ENCODE measurements at regions not wholly inside any gene's neighbourhood (a gene's known extent, or its start where the extent isn't known, plus 50 kb on each side); places are given as distances from the start of the nearest gene placed in this dataset.

DNA sequence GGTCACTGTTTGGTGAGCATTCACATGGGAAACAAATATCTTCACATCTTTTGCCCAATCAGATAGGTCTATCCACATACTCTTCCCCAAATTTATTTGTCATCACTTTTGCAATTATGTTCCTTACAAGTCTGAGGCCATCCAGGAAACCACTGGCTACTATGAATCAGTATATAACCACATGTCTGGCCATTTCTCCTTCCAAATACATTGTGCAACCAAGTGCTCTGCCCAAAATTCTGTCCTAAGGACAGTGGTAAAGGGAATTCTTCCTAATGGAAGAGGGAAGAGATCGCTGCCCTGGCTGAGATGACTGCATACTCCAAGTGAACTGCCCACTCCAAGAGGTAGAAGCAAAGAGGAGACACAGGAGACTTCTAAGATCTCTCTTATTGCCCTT is 148.9 kb upstream of the MAX start:
- no peak for DNase-seq

DNA sequence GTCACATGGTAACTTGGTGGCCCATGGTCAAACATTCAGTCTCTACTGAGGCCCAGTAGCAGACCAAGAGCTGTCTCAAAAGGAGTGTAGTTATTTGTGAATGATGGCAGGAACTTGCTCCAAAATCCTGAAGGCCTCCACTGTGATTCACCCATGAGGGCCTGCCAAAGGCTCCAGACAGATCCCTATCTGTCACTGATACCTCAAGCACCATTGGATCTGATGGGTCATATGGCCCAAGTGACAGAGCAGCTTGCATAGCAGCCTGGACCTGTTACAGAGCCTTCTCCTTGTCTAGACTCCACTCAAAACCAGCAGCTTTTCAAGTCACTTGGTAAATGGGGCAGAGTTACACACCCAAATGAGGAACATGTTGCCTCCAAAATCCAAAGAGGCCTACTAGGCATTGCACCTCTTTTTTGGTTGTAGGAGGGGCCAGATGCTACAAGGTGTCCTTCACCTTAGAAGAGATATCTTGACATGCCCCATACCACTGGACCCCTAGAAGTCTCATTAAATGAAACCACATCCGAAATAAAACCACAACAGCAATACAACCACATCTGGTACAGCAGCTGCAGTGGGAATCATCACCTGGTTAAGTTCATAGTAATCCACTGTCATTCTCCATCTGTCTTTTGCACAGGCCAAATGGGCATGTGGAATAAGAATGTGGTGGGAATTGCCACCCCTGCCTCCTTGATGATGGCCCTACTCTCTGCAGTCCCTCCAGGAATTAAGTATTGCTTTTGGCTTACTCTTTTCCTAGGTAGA is 150.4 kb upstream of the MAX start:
- DNase-seq: no peak

DNA sequence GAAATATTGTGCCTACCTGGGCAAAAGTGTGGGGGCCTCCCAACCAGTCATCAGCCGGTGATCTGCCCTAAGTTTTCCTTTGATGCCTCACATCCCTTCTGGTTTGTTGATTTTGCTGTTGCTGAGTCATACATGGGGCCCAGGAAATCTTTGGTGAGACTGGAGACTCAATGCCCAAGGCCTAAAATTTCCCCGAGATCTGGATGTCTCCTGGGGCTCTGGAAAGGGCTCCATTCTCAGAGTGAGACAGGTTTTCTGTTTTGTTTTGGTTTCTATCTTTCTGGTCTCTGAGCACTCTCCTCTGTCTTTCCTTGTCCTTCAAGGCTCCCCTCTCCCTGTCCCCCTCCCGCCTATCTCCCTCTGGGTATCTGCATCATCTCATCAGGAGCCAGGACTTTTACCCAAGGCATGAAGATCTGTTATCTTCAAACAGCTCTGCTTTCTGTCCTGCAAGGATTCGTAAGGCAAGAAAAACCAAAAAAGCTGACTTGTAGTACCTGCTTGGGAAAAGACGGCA is 152.8 kb upstream of the MAX start:
- DNase-seq: no peak

DNA sequence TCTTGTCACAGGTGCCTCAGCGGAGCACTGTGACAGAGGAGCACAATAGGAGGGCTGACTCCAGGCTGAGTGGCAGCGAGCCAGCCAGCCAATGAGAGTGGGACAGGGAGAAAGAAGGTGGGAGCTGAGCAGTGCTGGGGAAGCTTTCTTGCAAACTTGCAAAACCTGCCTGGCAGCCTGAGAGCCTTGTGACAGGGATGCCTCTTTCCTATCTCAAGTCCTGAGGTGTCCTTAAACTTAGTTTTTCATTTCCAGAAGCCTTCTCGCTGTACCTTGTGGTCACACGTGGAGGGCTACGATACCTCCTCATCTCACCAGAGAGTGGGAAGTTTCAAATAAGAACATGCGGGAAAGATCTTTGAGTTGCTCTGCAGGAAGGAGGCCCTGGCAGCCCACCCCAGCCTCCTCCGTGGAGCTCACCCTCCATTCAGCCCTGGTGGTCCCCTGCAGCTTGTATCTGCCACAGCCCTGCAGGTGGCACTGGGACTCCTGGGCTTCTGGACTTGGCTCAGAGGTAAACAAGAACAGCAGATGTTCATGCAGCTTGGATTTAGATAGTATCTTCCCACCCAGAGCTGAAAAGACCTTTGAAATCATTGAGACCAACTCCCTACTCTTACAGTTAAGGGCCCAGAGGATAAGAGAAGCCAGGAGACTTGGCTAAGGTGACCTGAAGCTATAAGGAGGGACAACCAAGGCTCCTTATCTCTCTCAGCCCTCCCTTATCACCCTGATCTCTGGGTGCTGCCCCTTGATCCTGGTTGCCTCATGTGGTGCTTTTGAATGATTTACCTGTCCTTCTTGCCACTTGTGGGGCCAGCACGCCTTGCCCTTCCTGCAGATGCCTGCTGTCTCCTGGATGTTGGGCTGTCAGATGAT is 153.5 kb upstream of the MAX start:
- no peak for DNase-seq

DNA sequence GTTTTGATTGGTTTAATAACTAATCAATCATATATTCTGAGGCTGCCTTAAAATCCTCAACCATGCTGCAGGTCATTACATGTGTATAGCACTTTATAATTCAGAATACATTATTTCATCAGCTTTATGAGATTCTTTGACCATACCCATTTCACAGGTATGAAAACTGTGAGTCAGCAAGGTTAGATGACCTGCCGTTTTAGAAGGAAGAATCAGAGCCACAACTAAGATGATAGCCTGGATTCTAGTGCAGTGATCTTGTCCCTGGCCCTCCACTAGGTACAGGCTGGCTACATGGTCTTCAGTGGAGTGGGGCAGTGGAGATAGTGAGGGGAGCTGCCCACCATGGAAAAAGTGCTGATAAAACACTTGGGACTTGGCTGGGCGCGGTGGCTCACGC is 154.4 kb upstream of the MAX start:
- DNase-seq: no peak

DNA sequence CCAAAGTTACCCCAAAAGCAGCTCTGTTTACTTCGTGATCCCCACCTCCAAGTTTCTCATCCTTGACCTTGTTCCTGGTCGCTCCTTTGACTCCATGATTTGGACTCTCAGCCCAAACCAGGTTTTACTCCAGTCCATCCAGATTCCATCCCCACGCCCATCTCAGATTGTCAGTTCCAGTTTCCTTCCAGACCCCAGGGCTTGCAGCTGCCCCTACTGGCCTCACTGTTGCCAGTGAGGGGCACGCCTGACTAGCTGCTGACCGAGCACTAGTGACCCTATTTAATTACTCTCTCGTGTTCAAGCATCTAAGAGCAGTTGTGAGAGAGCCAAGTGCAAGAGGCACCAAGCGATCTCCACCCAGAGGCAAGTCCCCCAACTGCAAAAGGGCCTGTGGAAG is 155.1 kb upstream of the FUT8 start:
- DNase-seq: no peak

DNA sequence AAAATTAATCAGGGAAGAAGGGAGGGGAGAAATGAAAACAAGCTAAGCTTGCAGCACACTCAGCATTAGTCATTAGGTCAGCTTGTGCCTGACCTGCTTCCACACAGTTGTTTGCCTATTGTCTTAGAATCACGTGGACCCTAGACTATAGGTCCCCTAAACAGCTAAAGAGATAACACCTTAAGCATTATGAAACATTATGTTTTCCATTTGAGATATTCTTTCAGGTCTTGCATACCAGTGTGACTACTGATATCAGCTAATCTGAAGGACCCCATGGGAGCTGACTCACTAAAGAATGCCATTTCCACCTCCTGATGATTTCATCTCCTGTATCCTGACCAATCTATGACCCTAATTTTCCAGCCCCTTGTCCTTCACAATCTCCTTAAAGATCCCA is 154.1 kb upstream of the FUT8 start:
- no peak for DNase-seq

DNA sequence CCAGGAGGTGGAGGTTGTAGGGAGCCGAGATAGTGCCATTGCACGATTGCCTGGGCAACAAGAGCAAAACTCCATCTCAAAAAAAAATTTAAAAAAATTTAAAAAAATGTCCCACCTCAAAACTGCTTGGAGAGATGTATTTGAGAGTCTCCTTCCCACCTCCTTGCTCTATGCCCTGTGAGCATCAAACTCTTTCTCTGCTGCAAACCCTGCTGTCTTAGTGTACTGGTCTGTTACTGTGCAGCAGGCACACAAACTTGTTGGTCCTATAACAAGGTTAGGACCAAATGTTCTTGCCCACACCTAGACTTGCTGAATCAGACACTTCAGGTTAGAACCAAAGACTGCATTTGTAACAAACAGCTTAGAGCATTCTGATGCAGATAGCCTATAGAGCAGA is 153.5 kb upstream of the FUT8 start:
- no peak for DNase-seq

DNA sequence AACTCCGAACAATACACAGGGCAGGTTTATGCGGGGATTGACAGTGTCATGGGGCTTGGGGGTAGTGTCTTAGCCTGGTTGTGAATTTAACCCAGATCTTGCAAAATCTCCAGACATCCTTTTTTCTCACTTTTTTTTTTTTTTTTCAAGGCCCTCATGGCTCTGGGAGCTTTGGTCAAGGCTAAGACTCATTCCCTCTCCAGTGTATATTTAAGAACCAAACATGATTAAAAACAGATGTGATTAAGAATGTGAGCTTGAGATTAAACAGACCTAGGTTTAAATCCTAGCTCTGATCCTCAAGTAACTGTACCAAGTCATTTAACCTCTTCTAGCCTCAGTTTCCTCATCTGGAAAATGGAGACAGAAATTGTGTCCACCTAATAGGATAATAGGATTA is 151.7 kb upstream of the FUT8 start:
- DNase-seq: no peak

DNA sequence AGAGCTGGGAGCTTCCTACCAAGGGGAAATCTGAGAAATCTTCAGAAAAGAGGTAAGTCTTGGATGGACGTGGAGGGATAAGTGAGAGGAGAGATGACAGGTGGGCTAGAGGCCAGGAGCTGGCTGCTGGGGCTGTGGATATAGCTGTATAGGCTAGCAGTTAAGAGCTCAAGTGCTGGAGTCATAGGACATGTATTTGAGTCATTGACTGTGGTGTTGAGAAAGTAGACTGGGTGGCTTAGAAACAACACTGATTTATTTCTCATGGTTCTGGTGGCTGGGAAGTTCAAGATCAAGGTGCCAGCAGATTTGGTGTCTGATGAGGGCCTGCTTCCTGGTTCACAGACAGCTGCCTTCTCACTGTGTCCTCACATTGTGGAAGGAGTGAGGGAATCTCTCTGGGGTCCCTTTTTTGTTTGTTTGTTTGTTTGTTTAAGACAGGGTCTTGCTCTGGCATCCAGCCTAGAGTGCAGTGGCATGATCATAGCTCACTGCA is 151.1 kb upstream of the FUT8 start:
- no peak for DNase-seq

DNA sequence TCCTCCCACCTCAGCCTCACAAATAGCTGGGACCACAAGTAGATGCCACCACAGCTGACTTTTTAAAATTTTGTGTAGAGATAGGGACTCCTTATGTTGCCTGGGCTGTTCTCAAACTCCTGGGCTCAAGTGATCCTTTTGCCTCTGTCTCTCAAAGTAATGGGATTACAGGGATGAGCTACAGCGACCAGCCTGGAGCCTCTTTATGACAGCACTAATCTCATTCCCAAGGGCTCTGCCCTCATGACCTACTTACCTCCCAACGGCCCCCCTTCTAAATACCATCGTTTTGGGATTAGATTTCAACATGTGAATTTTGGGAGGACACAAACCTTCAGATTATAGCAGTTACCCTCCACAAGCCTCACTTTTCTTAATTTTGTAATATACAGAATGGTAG is 150.6 kb upstream of the FUT8 start:
- no peak for DNase-seq

DNA sequence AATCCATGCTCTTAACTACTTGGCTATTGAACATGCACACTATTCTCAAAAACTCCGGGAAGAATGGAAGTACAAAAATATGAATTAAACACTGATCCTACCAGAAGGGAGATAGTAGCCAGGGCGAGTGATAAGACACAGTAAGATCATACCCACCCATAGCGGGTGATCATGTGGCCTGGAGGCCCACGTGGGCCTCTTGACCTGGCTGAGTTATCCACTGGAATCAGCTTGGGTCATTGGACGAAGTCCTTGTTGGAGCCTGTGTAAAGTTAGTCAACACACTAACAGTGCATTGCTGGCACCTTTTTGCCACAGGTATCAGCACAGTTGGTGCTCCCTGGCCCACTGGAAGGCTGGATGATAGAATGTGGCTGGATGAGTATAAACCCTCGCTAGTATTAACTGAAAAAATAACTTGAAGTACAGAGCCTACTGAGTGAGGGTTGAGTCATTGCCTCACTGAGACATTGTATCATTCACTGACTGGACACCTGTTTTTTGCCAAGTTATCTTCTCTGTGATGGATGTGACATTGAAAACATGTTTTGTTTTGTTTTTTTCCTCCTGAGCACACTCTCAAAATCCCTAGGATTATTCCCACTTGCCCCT is 149.2 kb upstream of the FUT8 start:
- no peak for DNase-seq

DNA sequence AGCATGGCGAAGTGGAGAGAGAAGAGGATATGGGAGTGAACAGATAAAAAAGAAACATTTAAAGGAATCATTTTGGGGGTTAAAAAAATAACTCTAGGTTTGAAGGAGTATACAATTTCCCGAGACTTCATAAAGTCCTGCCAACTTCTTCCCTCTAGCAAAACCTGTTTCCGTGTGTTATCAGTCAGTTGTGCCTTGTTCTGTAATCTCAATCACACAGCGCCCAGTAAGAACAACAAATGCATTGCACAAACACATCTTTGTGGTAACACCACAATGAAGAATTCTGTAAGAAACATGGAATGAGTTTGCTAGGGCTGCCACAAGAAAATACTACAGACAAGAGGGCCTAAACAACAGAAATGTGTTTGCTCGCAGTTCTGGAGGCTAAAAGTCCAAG is 144.7 kb upstream of the FUT8 start:
- no peak for DNase-seq

DNA sequence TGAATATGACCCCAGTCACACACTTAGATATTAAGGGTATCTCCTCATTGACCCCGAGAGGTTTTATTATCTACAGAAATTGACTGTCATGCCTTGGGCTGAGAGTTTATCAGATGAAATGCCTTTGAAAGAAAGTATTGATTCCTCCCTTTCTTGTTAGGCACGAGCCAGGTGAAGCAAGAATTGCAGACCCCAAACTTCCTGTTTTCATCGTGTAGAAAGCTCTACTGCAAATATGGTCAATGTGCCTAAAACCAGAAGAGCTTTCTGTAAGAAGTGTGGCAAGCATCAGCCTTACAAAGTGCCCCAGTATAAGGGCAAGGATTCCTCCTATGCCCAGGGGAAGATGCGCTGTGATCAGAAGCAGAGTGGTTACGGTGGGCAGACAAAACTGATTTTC is 143.9 kb upstream of the FUT8 start:
- no peak for DNase-seq

DNA sequence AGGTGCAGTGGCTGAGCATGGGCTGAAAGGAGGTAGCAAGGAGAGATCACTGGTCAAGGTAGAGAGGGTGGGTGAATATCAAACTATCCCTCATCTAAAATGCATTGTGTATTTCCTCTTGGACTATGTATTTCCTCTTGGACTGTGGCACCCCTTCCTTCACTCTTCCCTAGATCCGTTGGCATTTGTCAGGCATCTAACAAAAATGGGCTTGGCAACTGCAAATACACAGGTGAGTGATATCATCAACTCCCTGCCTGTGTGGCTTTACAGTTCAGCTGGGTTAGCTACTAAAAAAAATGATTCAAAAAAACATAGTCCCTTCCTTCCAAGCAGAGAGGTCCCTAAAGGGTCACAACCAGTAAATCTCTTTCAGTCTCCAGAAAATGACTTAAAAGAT is 142.8 kb upstream of the FUT8 start:
- DNase-seq: no peak

DNA sequence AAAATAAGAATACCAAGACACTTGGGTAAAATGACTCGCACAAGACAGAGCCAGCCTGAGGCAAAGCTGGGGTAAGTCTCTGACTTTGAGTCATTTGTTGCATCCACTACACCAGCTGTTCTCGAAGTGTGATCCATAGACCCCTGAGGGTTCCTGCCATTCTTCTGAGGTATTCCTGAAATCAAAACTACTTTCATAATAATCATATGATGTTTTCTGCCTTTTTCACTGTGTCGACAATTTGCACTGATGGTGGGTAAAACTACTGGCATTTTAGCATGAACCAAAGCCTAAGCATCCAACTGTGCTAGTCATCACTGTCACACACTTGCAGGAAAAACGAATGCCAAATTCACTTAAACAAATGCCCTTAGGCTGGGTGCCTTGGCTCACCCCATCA is 135.5 kb upstream of the FUT8 start:
- DNase-seq: no peak

DNA sequence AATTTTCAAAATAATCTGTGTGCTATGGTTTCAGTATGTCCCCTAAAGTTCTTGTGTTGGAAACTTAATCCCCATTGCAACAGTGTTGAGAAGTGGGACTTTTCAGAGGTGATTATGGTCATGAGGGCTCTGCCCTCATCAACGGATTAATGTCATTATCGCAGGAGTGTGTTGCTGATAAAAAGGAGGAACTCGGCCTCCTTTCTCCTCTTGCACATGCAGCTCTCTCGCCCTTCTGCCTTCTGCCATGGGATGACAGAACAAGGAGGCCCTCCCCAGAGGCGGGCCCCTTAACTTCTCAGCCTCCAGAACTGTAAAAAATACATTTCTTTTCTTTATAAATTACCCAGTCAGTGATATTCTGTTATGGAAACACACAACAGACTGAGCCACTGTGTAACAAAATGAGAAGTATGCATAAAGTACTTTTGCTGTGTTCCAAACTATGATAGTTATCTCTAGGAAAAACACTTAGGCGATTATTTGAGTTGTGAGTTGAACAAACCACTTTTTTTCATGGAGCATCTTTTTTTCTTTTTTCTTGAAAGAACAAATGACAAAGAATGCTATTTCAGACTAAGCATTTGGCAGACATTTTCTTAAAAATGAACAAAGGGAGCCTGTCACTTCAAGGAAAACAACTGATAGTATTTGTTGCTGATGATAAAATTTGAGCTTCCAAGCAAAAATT is 134.8 kb upstream of the FUT8 start:
- DNase-seq: no peak

DNA sequence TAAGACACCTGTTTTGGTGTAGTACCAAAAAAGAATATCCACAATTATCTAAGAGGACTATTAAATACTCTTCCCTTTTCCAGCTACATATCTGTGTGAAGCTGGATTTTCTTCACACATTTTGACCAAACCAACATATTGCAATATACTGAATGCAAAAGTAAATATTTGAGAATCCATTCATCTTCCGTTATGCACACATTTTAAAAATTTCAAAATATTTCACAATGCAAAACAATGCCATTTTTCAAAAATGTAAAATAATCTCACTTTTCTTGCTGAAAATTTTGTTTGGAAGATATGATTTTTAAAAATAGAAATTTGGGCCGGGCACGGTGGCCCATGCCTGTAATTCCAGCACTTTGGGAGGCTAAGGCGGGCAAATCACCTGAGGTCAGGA is 133.9 kb upstream of the FUT8 start:
- DNase-seq: no peak

DNA sequence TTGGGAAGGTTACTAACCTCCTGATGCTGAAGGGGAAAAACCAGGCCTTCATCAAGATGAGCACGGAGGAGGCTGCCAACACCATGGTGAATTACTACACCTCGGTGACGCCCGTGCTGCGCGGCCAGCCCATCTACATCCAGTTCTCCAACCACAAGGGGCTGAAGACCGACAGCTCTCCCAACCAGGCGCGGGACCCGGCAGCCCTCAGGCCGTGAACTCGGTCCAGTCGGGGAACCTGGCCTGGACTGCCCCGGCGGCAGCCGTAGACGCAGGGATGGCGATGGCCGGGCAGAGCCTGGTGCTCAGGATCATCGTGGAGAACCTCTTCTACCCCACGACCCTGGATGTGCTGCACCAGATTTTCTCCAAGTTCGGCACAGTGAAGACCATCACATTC is 133.0 kb upstream of the FUT8 start:
- no peak for DNase-seq

DNA sequence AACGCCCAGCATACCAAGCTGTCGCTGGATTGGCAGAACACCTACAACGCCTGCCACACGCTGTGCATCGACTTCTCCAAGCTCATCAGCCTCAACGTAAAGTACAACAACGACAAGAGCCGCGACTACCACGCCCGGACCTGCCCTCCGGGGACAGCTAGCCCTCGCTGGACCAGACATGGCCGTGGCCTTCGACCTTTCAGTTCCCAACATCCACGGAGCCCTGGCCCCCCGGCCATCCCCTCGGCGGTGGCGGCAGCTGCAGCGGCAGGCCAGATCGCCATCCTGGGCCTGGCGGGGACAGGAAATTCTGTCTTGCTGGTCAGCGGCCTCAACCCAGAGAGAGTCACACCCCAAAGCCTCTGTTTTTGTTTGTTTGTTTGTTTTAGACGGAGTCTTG is 132.6 kb upstream of the FUT8 start:
- DNase-seq: no peak

DNA sequence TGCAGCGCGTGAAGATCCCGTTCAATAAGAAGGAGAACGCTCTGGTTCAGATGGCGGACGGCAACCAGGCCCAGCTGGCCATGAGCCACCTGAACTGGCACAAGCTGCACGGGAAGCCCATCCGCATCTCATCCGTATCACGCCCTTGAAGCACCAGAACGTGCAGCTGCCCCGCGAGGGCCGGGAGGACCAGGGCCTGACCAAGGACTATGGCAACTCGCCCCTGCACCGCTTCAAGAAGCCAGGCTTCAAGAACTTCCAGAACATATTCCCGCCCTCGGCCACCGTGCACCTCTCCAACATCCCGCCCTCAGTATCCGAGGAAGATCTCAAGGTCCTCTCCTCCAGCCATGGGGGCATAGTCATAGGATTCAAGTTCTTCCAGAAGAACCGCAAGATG is 131.9 kb upstream of the FUT8 start:
- no peak for DNase-seq
